Hepatocyte (in vitro differentiated cells): ENCODE measurements at regions not wholly inside any gene's neighbourhood (a gene's known extent, or its start where the extent isn't known, plus 50 kb on each side); places are given as distances from the start of the nearest gene placed in this dataset.

Experiments used
- DNase-seq: peaks from one replicate; pipeline ENCODE4 v3.0.0-alpha.2; 2016; ENCODE audit warnings: low spot score
- H2AFZ ChIP-seq: fragments of 200-600 bp; sonication (generic); 2 replicates; pipeline ENCODE4 v1.6.0; 2016; ENCODE audit warnings: antibody characterized with exemption, mild to moderate bottlenecking
- H3K27ac ChIP-seq: fragments of 200-600 bp; sonication (generic); 2 replicates; pipeline ENCODE4 v1.5.1; 2016; ENCODE audit warnings: mild to moderate bottlenecking
- H3K27me3 ChIP-seq: fragments of 200-600 bp; sonication (generic); 2 replicates; pipeline ENCODE4 v1.6.1; 2016
- H3K36me3 ChIP-seq: fragments of 200-600 bp; sonication (generic); replicated peaks from 2 replicates; pipeline ENCODE4 v1.5.1; 2016; ENCODE audit warnings: low read depth; ENCODE audit not compliant: insufficient read depth
- H3K4me1 ChIP-seq: fragments of 200-600 bp; sonication (generic); 2 replicates; pipeline ENCODE4 v1.5.1; 2016; ENCODE audit warnings: mild to moderate bottlenecking, moderate library complexity; ENCODE audit not compliant: insufficient read depth
- H3K4me2 ChIP-seq: fragments of 200-600 bp; sonication (generic); 2 replicates; pipeline ENCODE4 v1.6.0; 2016
- H3K4me3 ChIP-seq: fragments of 200-600 bp; sonication (generic); 2 replicates; pipeline ENCODE4 v1.5.1; 2016; ENCODE audit warnings: mild to moderate bottlenecking
- H3K79me2 ChIP-seq: fragments of 200-600 bp; sonication (generic); 2 replicates; pipeline ENCODE4 v1.6.0; 2017; ENCODE audit warnings: mild to moderate bottlenecking
- H3K9me2 ChIP-seq: fragments of 200-600 bp; sonication (generic); replicated peaks from 2 replicates; pipeline ENCODE4 v1.6.0; 2017; ENCODE audit warnings: mild to moderate bottlenecking; ENCODE audit not compliant: insufficient read depth
- H3K9me3 ChIP-seq: fragments of 200-600 bp; sonication (generic); 2 replicates; pipeline ENCODE4 v1.5.1; 2016; ENCODE audit warnings: low read depth, mild to moderate bottlenecking
- H4K20me1 ChIP-seq: fragments of 200-600 bp; sonication (generic); 2 replicates; pipeline ENCODE4 v1.6.0; 2016; ENCODE audit warnings: mild to moderate bottlenecking; ENCODE audit not compliant: insufficient read depth, poor library complexity, severe bottlenecking
- EZH2 ChIP-seq: fragments of 200-600 bp; sonication (generic); IDR thresholded peaks from 2 replicates; pipeline ENCODE4 v1.6.1; 2016; ENCODE audit warnings: antibody characterized with exemption, mild to moderate bottlenecking, borderline replicate concordance
- EZH2phosphoT487 ChIP-seq: fragments of 200-600 bp; sonication (generic); IDR thresholded peaks from one replicate; pipeline ENCODE4 v1.6.1; 2018; ENCODE audit warnings: antibody characterized with exemption, mild to moderate bottlenecking, low read depth, moderate library complexity; ENCODE audit not compliant: unreplicated experiment, severe bottlenecking
- WGBS: methylation state at CpG from one replicate; pipeline ENCODE4 v1.1.6; 2016; ENCODE audit warnings: low lambda C conversion rate; ENCODE audit errors: missing lambda C conversion rate; 5-methylcytosine and 5-hydroxymethylcytosine counted together
- TF ChIP-seq, protein P1 (sequence below): fragments of 200-600 bp; sonication (generic); IDR thresholded peaks from 2 replicates; pipeline ENCODE4 v1.5.1; 2016; ENCODE audit warnings: antibody characterized with exemption, mild to moderate bottlenecking; ENCODE audit not compliant: poor library complexity

DNA sequence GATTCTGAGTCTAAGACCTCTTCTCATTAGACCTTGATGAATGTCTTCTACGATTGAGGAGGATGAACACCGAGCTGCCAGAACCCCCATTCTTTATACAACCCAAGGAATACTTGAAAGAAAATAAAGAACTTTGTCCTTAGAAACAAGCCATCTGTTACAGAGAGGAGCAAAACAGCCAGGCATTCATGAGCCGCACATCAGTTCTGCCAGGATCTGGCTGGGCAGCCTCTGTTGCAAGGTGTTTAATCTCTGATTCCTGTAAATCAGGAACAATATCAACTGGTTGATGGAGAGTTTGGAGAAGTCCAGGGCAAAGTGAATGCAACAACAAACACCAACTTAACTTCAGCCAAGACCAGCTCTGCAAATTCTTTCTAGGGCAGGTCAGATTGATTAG is 165.5 kb upstream of the DMAC1 start:
- Histone ChIP-seq H3K36me3 (no peaks in the 10 kb centered on the region), H4K20me1 (no peaks in the 10 kb centered on the region), H3K27me3 (no peaks in the 10 kb centered on the region), H2AFZ (no peak overlapping the region), H3K9me3 (no peaks in the 10 kb centered on the region), H3K4me2 (no peak overlapping the region), H3K4me1 (peaks cover 7% of the 10 kb centered on the region), H3K9me2 (no peaks in the 10 kb centered on the region), H3K4me3 (no peak overlapping the region), H3K27ac (no peak overlapping the region), H3K79me2 (no peaks in the 10 kb centered on the region)
- DNase-seq: no peak
- TF ChIP-seq EZH2phosphoT487 (no peak), EZH2 (no peak)
- TF ChIP-seq, protein P1, sequence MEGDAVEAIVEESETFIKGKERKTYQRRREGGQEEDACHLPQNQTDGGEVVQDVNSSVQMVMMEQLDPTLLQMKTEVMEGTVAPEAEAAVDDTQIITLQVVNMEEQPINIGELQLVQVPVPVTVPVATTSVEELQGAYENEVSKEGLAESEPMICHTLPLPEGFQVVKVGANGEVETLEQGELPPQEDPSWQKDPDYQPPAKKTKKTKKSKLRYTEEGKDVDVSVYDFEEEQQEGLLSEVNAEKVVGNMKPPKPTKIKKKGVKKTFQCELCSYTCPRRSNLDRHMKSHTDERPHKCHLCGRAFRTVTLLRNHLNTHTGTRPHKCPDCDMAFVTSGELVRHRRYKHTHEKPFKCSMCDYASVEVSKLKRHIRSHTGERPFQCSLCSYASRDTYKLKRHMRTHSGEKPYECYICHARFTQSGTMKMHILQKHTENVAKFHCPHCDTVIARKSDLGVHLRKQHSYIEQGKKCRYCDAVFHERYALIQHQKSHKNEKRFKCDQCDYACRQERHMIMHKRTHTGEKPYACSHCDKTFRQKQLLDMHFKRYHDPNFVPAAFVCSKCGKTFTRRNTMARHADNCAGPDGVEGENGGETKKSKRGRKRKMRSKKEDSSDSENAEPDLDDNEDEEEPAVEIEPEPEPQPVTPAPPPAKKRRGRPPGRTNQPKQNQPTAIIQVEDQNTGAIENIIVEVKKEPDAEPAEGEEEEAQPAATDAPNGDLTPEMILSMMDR: no peak
- 93% methylated on average over 3 of the region's 3 CpGs for WGBS

DNA sequence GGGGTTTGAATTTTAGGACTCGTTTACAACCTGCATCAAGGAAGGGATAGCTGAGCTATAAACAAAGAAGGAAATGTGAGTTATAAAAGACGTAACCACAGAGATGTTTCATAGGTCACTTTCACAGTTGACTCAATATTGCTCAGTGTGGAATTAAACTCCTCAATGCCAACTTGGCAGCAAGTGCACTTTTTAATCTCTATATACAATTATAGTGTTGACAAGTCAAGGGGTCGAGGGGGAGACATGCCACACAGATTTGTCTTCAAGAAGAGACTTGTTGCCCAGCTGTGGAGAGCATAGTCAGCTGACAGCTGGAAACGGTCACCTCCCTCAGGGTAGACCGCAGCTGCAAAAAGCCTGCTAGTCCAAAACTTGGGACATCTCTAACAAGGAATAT is 163.4 kb upstream of the DMAC1 start:
- H4K20me1 ChIP-seq: no peaks in the 10 kb centered on the region
- no peak overlapping the region for H3K4me3 ChIP-seq
- H3K9me3 ChIP-seq: no peaks in the 10 kb centered on the region
- TF ChIP-seq EZH2phosphoT487 (no peak), EZH2 (no peak)
- TF ChIP-seq, protein P1: no peak
- no peaks in the 10 kb centered on the region for H3K27me3 ChIP-seq
- H2AFZ ChIP-seq: no peak overlapping the region
- peaks cover 7% of the 10 kb centered on the region for H3K4me1 ChIP-seq
- H3K79me2 ChIP-seq: no peaks in the 10 kb centered on the region
- no peak overlapping the region for H3K27ac ChIP-seq
- no peaks in the 10 kb centered on the region for H3K36me3 ChIP-seq
- H3K9me2 ChIP-seq: no peaks in the 10 kb centered on the region
- DNase-seq: no peak
- H3K4me2 ChIP-seq: no peak overlapping the region
- 59% methylated on average over 5 of the region's 5 CpGs for WGBS

DNA sequence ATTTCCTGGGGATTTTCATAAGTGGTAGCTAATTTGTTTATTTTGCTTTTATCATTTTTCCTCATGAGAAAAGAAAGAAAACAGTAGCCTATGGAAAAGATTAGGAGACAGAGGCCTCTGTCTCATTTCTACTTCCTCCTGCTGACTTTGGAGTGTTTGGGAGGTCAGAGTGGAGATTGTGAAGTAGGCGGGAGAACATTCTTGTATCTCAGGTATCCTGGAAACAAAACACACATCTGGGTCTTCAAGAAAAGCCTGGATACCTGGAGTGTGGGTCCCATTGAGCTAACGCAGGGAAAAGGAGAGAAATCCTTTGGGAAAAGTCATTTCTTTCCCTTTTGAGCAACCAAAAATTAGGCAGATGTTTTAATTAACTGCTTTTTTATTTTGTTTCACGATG is 161.5 kb upstream of the DMAC1 start:
- Histone ChIP-seq H3K36me3 (no peaks in the 10 kb centered on the region), H3K9me2 (no peaks in the 10 kb centered on the region), H3K79me2 (no peaks in the 10 kb centered on the region), H3K4me3 (no peak overlapping the region), H4K20me1 (no peaks in the 10 kb centered on the region), H3K4me2 (no peak overlapping the region), H2AFZ (no peak overlapping the region), H3K9me3 (no peaks in the 10 kb centered on the region), H3K27me3 (no peaks in the 10 kb centered on the region), H3K4me1 (no peaks in the 10 kb centered on the region), H3K27ac (no peak overlapping the region)
- TF ChIP-seq EZH2: no peak
- TF ChIP-seq, protein P1: no peak
- no peak for TF ChIP-seq EZH2phosphoT487
- WGBS: 79% methylated on average over 3 of the region's 3 CpGs
- no peak for DNase-seq
